A549 (cell line): ENCODE measurements at regions not wholly inside any gene's neighbourhood (a gene's known extent, or its start where the extent isn't known, plus 50 kb on each side); places are given as distances from the start of the nearest gene placed in this dataset.

Source experiments
- JUN ChIP-seq, 2 experiments: fragments of >200 bp; sonication (Bioruptor Twin); formaldehyde crosslinking; IDR thresholded peaks; 2 replicates in 1 of 2; 3 replicates in 1 of 2; pipeline ENCODE4 v1.6.1; 2016 to 2017
- POLR2A ChIP-seq: IDR thresholded peaks from 2 replicates; pipeline ENCODE4 v1.6.1; 2012; ENCODE audit warnings: mild to moderate bottlenecking, low read length
- TF ChIP-seq, protein P1 (sequence below): fragments of >200 bp; sonication (Bioruptor Twin); formaldehyde crosslinking; IDR thresholded peaks from 3 replicates; pipeline ENCODE4 v1.5.1; 2016

DNA sequence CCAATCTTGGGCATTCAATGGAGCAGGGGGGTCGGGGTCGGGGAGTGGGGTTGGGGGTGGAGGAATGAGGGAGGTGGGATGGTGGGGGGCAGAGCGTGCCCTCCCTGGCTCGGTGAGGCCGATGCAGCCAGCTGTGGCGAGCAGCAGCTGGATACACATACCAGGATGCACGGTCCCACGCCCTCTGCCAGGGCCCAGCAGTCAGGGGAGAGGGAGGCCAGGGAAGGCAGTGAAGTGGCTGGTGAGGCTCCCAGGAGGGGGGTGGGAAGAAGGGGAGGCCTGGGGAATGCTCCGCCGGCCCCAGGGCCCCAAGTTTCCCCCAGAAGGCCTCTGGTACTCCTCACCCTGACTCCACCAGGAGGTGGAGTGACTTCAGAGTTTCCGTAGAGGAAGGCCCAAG is 77.6 kb upstream of the LHX1 start:
- TF ChIP-seq JUN (IDR thresholded peaks at IDR 0.05) (no peak), POLR2A (no peak)
- TF ChIP-seq, protein P1, sequence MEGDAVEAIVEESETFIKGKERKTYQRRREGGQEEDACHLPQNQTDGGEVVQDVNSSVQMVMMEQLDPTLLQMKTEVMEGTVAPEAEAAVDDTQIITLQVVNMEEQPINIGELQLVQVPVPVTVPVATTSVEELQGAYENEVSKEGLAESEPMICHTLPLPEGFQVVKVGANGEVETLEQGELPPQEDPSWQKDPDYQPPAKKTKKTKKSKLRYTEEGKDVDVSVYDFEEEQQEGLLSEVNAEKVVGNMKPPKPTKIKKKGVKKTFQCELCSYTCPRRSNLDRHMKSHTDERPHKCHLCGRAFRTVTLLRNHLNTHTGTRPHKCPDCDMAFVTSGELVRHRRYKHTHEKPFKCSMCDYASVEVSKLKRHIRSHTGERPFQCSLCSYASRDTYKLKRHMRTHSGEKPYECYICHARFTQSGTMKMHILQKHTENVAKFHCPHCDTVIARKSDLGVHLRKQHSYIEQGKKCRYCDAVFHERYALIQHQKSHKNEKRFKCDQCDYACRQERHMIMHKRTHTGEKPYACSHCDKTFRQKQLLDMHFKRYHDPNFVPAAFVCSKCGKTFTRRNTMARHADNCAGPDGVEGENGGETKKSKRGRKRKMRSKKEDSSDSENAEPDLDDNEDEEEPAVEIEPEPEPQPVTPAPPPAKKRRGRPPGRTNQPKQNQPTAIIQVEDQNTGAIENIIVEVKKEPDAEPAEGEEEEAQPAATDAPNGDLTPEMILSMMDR: no peak
